AG20443 (cell line): ENCODE measurements at regions not wholly inside any gene's neighbourhood (a gene's known extent, or its start where the extent isn't known, plus 50 kb on each side); places are given as distances from the start of the nearest gene placed in this dataset.

Experiments
- DNase-seq: peaks from one replicate; pipeline ENCODE4 v3.0.0; 2012; ENCODE audit warnings: low spot score, mixed read lengths

- DNase-seq: no peak
Observed at GRCh38 chr6:144725736-144726522, 440.8 kb downstream of the UTRN start.

DNA sequence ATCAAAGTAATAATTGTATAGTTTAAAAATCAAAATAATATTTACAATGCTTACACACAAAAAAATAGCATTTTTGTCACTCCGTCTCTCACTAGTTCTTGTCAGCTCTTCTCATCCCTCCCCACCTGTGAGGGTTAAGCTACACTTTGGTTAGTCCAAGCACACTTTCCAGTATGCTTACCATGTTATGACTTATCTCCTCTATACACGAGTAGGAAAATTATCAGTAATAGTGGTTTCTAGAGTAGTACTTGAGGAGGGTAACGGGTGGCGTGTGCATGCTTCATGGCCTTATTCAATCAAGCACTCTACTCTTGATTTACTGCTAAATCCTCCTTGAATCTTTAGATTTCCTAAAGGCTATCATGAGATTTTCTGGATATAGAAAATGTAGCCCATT lies 443.7 kb downstream of the UTRN start:
- DNase-seq: no peak

DNA sequence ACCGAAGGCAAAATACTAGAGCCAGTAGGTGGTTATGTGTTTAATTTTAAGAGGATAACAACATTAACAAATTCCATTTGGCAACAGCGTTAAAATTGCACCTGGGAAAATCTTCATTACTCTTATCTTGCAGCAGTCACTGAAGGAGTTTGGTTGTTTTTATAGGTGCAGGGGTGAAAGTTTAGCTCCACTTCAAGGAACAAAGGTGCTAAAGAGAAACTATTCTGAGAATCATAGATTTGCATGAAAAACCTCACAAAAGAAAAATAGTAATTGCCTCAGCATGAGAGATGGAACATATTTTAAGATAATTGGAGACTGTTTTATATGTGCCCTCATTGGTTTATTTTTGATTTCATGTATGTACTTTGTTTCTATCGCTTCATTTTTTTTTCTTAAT lies 444.4 kb downstream of the UTRN start:
- no peak for DNase-seq

- DNase-seq: no peak
Observed at GRCh38 chr6:144730088-144730645, 445.0 kb downstream of the UTRN start.

DNA sequence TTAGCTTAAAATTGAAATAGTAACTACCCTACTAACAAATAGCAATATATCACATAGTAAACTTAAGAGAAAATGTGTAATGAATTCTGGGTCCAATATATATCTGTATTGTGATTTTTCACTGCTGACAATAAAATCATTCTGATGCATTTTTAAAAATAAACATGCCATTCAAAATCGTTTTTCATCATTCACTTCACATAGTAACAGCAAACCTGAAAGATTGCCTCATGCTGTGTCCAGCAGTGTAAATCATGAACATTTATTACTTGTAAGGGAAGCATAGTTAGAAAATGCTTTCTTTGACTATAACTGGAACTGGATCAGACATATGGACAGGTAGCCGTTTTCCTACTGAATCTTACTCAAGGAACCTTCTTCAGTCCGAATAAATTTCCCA lies 446.1 kb downstream of the UTRN start:
- DNase-seq: no peak

DNA sequence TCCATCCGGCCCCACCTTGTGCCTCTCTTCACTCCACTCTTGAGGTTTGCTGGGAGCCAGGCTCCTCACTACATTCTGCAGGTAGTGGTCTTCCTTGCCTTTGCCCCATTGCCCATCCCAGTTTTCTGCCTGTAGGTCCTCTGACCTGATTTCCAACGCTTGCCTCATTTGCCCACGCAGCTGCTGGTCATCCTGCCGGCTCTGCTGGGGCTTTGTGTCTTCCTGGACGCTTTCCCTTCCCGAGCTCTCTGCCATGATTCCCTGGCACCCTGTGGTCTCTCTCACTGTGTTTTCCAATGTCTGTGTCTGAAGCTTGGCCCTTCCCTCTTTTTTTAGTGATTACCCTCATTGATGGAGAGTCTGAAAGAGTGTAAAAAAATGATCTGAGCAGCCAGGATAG lies 451.6 kb downstream of the UTRN start:
- no peak for DNase-seq

GRCh38 chr6:144737998-144738397 lies 452.9 kb downstream of the UTRN start:
- no peak for DNase-seq

GRCh38 chr6:144739873-144740272 lies 454.7 kb downstream of the UTRN start:
- no peak for DNase-seq

DNA sequence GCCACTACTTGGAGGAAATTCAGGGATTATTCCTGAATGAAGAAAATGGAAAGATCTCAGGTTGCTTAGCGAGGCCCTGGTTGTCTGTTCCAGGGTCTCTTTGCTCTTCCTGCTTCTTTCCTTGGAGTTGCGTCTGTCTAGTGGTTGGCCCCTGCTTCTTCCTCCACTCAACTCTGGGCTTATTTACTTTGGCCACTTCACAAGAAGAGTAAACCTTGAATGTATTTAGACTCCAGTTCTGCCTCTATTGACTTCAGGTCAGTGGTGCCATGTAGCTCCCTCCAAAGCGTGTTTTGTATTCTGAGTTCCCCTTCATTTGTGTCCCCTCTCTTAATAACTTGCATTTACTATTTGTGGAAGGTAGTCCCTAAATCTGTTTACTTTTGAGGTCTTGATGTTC lies 456.5 kb downstream of the UTRN start:
- DNase-seq: no peak

- DNase-seq: no peak
Observed at GRCh38 chr6:144742779-144743178, 457.6 kb downstream of the UTRN start.

GRCh38 chr6:144744720-144745119 lies 459.6 kb downstream of the UTRN start:
- DNase-seq: no peak

- no peak for DNase-seq
Observed at GRCh38 chr6:144745439-144745838, 460.3 kb downstream of the UTRN start.

DNA sequence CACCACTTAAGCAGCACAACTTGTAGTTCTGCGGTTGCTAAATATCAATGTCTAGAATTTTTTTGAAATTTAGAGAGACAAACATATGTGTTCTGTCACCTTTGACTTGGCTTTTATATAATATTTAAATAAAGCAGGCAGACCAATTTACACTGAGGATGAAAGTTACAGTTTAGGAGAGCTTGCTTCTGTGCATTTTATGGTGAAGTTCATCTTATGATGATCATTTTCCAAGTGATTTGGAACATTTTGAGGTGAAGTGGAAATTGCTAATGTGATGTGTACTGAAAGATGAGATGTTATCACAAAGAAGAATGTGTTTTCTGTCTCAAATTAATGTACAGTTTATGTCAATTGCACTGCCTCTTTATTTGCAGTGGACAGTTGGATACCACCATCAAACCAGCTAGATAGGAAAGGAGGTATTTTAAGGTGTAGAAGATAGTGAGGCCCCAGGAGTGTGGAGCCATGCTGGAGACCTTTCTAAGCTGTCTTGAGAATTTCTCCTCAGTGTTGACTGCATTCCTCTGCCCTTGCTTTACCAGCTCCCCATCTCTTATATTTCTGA lies 461.9 kb downstream of the UTRN start:
- DNase-seq: no peak

DNA sequence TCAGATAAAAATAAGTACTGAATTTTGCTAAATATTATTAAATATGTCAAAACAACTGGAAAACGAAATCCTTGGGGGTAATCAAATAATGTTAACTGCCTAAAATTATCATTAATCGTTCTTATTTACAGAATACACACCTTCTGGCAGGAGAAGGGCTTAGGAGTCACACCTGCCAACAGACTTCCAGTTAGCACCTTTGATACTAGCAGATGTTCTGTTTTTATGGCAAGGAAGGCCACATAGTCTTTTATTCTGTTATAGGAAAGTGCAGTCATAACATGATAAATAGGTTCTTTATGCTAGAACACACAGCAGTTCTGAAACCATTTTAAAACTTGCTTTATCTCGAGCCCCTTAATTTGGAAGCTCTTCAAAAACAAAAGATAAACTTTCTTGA lies 464.1 kb downstream of the UTRN start:
- no peak for DNase-seq

GRCh38 chr6:144753023-144753705 lies 468.0 kb downstream of the UTRN start:
- DNase-seq: no peak

GRCh38 chr6:144756469-144756868 lies 471.3 kb downstream of the UTRN start:
- DNase-seq: no peak

- no peak for DNase-seq
Observed at GRCh38 chr6:144757299-144757698, 472.2 kb downstream of the UTRN start.

DNA sequence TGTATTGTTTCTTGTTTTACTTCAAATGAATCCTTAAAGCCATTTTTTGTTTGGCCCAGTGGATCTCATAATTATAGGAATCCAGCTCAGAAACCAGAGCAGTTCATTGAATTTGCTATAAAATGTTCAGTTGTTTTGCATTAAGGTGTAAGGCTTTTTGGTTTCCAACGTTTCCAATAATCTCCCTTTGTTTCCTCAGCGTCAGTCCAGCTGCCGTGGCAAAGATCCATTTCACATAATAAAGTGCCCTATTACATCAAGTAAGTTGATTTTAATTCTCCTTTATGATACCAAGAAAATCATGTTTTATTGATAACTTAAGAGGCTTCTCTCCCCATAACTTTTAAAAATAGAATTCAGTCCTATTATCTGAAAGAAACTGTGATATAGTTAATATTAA lies 472.6 kb downstream of the UTRN start:
- DNase-seq: no peak

DNA sequence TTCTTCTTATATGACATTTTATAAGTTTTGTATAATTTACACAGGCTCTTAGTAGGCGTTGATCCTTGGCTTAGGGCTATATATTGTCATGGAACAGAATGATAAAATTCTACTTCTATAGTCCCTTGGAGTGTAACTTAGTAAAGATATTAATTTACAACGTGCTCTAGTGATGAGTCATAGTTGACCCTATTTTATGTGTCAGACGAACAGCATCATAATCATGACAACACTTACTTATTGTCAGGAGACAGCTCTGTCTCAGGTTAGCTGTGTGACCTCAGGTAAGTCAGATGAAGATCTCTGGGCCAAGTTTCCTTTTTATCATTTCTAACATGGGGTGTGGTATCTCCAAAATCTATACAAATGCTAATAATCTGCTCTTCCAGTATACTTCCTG lies 473.5 kb downstream of the UTRN start:
- no peak for DNase-seq

DNA sequence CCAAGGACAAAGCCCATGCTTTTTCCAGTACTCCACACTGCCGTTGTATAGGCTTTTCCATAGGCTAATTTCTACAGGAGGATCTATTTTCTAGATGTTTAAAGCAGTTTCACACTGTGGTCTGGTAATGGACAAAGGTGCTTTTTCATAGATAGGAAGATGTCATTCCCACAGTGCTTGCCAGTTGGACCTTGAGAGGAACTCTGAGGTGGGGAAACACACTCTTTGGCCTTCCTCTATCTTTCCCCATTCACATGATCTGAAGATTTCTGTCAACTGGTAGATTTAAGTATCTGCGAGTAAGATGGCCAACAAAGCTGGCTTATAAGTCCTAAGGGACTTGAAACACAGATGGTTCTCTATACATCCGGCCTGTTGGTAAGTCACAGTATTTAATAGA lies 477.3 kb downstream of the UTRN start:
- DNase-seq: no peak

DNA sequence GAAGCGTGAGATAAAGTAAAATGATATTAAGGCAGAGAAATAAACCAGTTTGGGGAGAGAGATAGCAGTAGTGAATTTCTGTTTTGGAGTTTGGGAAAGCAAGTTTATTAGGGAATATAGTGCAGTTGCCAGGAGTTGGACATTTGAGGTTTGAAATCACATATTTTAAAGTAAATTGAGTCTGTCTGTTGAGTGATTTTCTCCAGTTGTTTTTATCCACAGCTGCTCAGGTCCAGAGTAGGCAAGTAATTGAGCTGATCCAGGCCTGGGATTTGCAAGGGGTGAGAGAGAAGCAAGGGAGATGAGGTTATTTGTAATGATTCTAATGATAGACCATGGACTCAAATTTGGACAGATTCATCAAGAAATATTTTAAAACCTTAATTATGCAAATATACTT lies 481.9 kb downstream of the UTRN start:
- no peak for DNase-seq

- DNase-seq: no peak
Observed at GRCh38 chr6:144768551-144769075, 483.5 kb downstream of the UTRN start.

- DNase-seq: peak; percentile 12
Observed at GRCh38 chr6:144769142-144769541, 484.0 kb downstream of the UTRN start.
